ENCODE measurements at regions not wholly inside any gene's neighbourhood (a gene's known extent, or its start where the extent isn't known, plus 50 kb on each side); places are given as distances from the start of the nearest gene placed in this dataset.

- H3K4me3 ChIP-seq (ENCODE audit: insufficient read depth, low read length) = no peak overlapping the region
- H3K27ac ChIP-seq (ENCODE audit: low read depth, low read length) = no peak overlapping the region
These were observed 270.8 kb downstream of the HTR7 start for GRCh38 chr10:90587081-90587491.

GRCh38 chr10:90587561-90587960, 270.3 kb downstream of the HTR7 start:
- Histone ChIP-seq H3K36me3 (ENCODE audit: insufficient read depth, low read length) (no peaks in the 10 kb centered on the region), H2AFZ (ENCODE audit: low read length) (no peak overlapping the region), H3K79me2 (ENCODE audit: insufficient read depth, low read length) (no peaks in the 10 kb centered on the region), H3K9me3 (ENCODE audit: low read depth, low read length) (no peaks in the 10 kb centered on the region), H3K4me3 (ENCODE audit: insufficient read depth, low read length) (no peak overlapping the region), H3K4me1 (ENCODE audit: insufficient read depth, low read length) (peaks cover 22% of the 10 kb centered on the region), H3K27ac (ENCODE audit: low read depth, low read length) (no peak overlapping the region), H3K4me2 (ENCODE audit: insufficient read depth, low read length) (peak overlapping the region; percentile 8), H4K20me1 (ENCODE audit: insufficient read depth, low read length) (no peaks in the 10 kb centered on the region), H3K27me3 (ENCODE audit: insufficient read depth, low read length) (no peaks in the 10 kb centered on the region)
- no peak for DNase-seq (ENCODE audit: insufficient read length, low spot score, missing footprints)
- no peak for TF ChIP-seq CTCF (IDR thresholded peaks at IDR 0.05; ENCODE audit: extremely low read depth, low read depth, low read length)

More at GRCh38 chr10:90587081-90587491, 270.8 kb downstream of the HTR7 start:
- Histone ChIP-seq H3K27me3 (ENCODE audit: insufficient read depth, low read length) (no peaks in the 10 kb centered on the region), H3K79me2 (ENCODE audit: insufficient read depth, low read length) (no peaks in the 10 kb centered on the region), H3K4me2 (ENCODE audit: insufficient read depth, low read length) (peak overlapping the region; percentile 8), H3K9me3 (ENCODE audit: low read depth, low read length) (no peaks in the 10 kb centered on the region), H2AFZ (ENCODE audit: low read length) (no peak overlapping the region), H3K4me1 (ENCODE audit: insufficient read depth, low read length) (peaks cover 22% of the 10 kb centered on the region), H4K20me1 (ENCODE audit: insufficient read depth, low read length) (no peaks in the 10 kb centered on the region), H3K36me3 (ENCODE audit: insufficient read depth, low read length) (no peaks in the 10 kb centered on the region)
- no peak for TF ChIP-seq CTCF (IDR thresholded peaks at IDR 0.05; ENCODE audit: extremely low read depth, low read depth, low read length)
- DNase-seq (ENCODE audit: insufficient read length, low spot score, missing footprints) = peak; percentile 77

GRCh38 chr10:90588222-90588621, 269.6 kb downstream of the HTR7 start:
- no peak for TF ChIP-seq CTCF (IDR thresholded peaks at IDR 0.05; ENCODE audit: extremely low read depth, low read depth, low read length)
- H4K20me1 ChIP-seq (ENCODE audit: insufficient read depth, low read length) = no peaks in the 10 kb centered on the region
- no peak for DNase-seq (ENCODE audit: insufficient read length, low spot score, missing footprints)
- H3K9me3 ChIP-seq (ENCODE audit: low read depth, low read length) = no peaks in the 10 kb centered on the region
- H3K79me2 ChIP-seq (ENCODE audit: insufficient read depth, low read length) = no peaks in the 10 kb centered on the region
- H2AFZ ChIP-seq (ENCODE audit: low read length) = no peak overlapping the region
- peaks cover 18% of the 10 kb centered on the region for H3K4me1 ChIP-seq (ENCODE audit: insufficient read depth, low read length)
- H3K4me3 ChIP-seq (ENCODE audit: insufficient read depth, low read length) = no peak overlapping the region
- H3K27ac ChIP-seq (ENCODE audit: low read depth, low read length) = no peak overlapping the region
- H3K36me3 ChIP-seq (ENCODE audit: insufficient read depth, low read length) = no peaks in the 10 kb centered on the region
- no peak overlapping the region for H3K4me2 ChIP-seq (ENCODE audit: insufficient read depth, low read length)
- H3K27me3 ChIP-seq (ENCODE audit: insufficient read depth, low read length) = no peaks in the 10 kb centered on the region

- Histone ChIP-seq H3K4me1 (ENCODE audit: insufficient read depth, low read length) (peaks cover 17% of the 10 kb centered on the region), H3K27ac (ENCODE audit: low read depth, low read length) (no peak overlapping the region), H3K4me2 (ENCODE audit: insufficient read depth, low read length) (no peak overlapping the region), H3K36me3 (ENCODE audit: insufficient read depth, low read length) (no peaks in the 10 kb centered on the region), H3K4me3 (ENCODE audit: insufficient read depth, low read length) (no peak overlapping the region), H2AFZ (ENCODE audit: low read length) (no peak overlapping the region), H3K27me3 (ENCODE audit: insufficient read depth, low read length) (no peaks in the 10 kb centered on the region), H4K20me1 (ENCODE audit: insufficient read depth, low read length) (no peaks in the 10 kb centered on the region), H3K9me3 (ENCODE audit: low read depth, low read length) (no peaks in the 10 kb centered on the region), H3K79me2 (ENCODE audit: insufficient read depth, low read length) (no peaks in the 10 kb centered on the region)
- TF ChIP-seq CTCF (IDR thresholded peaks at IDR 0.05; ENCODE audit: extremely low read depth, low read depth, low read length) = no peak
- no peak for DNase-seq (ENCODE audit: insufficient read length, low spot score, missing footprints)
These were observed 268.0 kb downstream of the HTR7 start for GRCh38 chr10:90589825-90590224.
